GM12878 (cell line): ENCODE measurements at regions not wholly inside any gene's neighbourhood (a gene's known extent, or its start where the extent isn't known, plus 50 kb on each side); places are given as distances from the start of the nearest gene placed in this dataset.

Source experiments
- CEBPB ChIP-seq, 2 experiments: fragments of 150-350 bp in 1 of 2; IDR thresholded peaks; 2 replicates each; pipeline ENCODE4 v1.6.1; 2012 to 2014; ENCODE audit warnings: low read depth in 2 of 2, low read length in 2 of 2, borderline replicate concordance in 1 of 2, inconsistent platforms in 1 of 2
- E2F4 ChIP-seq: IDR thresholded peaks from 2 replicates; pipeline ENCODE4 v1.6.1; 2012; ENCODE audit warnings: low read depth, low read length, improper control_type of control experiment
- EZH2 ChIP-seq: IDR thresholded peaks from 2 replicates; pipeline ENCODE4 v1.6.1; 2012; ENCODE audit warnings: low read depth, mild to moderate bottlenecking, control low read depth, inconsistent platforms, low read length, borderline replicate concordance; ENCODE audit not compliant: control insufficient read depth
- FOS ChIP-seq: IDR thresholded peaks from 3 replicates; pipeline ENCODE4 v1.6.1; 2011; ENCODE audit warnings: borderline replicate concordance; ENCODE audit not compliant: insufficient read length; ENCODE audit errors: extremely low read depth
- NBN ChIP-seq: fragments of 450-650 bp; IDR thresholded peaks from 2 replicates; pipeline ENCODE4 v1.6.1; 2016
- NFYB ChIP-seq: IDR thresholded peaks from 2 replicates; pipeline ENCODE4 v1.6.1; 2011; ENCODE audit warnings: low read depth, mild to moderate bottlenecking, low read length, improper control_type of control experiment, moderate library complexity; ENCODE audit not compliant: insufficient read depth
- POLR2A ChIP-seq: IDR thresholded peaks from 2 replicates; pipeline ENCODE4 v1.6.1; 2011; ENCODE audit warnings: low read depth, mild to moderate bottlenecking, low read length
- RAD21 ChIP-seq: IDR thresholded peaks from 2 replicates; pipeline ENCODE4 v1.6.1; 2011; ENCODE audit warnings: mild to moderate bottlenecking, low read depth, low read length, moderate library complexity; ENCODE audit not compliant: insufficient read depth
- RELA ChIP-seq: fragments of 450-650 bp; IDR thresholded peaks from 2 replicates; pipeline ENCODE4 v1.8.0; 2014; ENCODE audit warnings: borderline replicate concordance; ENCODE audit not compliant: partially characterized antibody
- SPI1 ChIP-seq: IDR thresholded peaks from 2 replicates; pipeline ENCODE4 v1.6.1; 2011; ENCODE audit warnings: low read depth, mild to moderate bottlenecking, low read length, moderate library complexity, borderline replicate concordance; ENCODE audit not compliant: insufficient read depth
- TF ChIP-seq, protein P1 (sequence below), 3 experiments: IDR thresholded peaks in 2 of 3; conservative IDR thresholded peaks in 1 of 3; 2 replicates each; pipeline ENCODE4 v1.5.1; 2011; ENCODE audit warnings: low read depth in 3 of 3, low read length in 3 of 3, mild to moderate bottlenecking in 3 of 3, control low read depth in 2 of 3, moderate library complexity in 2 of 3, inconsistent platforms in 1 of 3, mixed read lengths in 1 of 3; ENCODE audit not compliant: control insufficient read depth in 2 of 3, insufficient read depth in 1 of 3; ENCODE audit errors: extremely low read depth in 1 of 3
- TF ChIP-seq, protein P2 (sequence below): IDR thresholded peaks from 2 replicates; pipeline ENCODE4 v1.6.1; 2012; ENCODE audit warnings: improper control_type of control experiment, low read depth, low read length; ENCODE audit not compliant: insufficient replicate concordance

GRCh38 chrX:39459204-39459603 is 638.6 kb downstream of the BCOR start:
- TF ChIP-seq NBN (no peak), E2F4 (no peak), RAD21 (no peak), RELA (no peak), FOS (no peak), NFYB (no peak), EZH2 (no peak), SPI1 (no peak), CEBPB (IDR thresholded peaks at IDR 0.05; ENCODE audit: borderline replicate concordance in 1 of 2, low read depth in 2 of 2, low read length in 2 of 2) (no peak), POLR2A (no peak)
- TF ChIP-seq, protein P1, sequence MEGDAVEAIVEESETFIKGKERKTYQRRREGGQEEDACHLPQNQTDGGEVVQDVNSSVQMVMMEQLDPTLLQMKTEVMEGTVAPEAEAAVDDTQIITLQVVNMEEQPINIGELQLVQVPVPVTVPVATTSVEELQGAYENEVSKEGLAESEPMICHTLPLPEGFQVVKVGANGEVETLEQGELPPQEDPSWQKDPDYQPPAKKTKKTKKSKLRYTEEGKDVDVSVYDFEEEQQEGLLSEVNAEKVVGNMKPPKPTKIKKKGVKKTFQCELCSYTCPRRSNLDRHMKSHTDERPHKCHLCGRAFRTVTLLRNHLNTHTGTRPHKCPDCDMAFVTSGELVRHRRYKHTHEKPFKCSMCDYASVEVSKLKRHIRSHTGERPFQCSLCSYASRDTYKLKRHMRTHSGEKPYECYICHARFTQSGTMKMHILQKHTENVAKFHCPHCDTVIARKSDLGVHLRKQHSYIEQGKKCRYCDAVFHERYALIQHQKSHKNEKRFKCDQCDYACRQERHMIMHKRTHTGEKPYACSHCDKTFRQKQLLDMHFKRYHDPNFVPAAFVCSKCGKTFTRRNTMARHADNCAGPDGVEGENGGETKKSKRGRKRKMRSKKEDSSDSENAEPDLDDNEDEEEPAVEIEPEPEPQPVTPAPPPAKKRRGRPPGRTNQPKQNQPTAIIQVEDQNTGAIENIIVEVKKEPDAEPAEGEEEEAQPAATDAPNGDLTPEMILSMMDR (IDR thresholded peaks at IDR 0.05 in 2 of 3, conservative IDR thresholded peaks at IDR 0.05 in 1 of 3; ENCODE audit: control insufficient read depth in 2 of 3, extremely low read depth in 1 of 3, insufficient read depth in 1 of 3, low read depth in 3 of 3, low read length in 3 of 3) = no peak
- TF ChIP-seq, protein P2, sequence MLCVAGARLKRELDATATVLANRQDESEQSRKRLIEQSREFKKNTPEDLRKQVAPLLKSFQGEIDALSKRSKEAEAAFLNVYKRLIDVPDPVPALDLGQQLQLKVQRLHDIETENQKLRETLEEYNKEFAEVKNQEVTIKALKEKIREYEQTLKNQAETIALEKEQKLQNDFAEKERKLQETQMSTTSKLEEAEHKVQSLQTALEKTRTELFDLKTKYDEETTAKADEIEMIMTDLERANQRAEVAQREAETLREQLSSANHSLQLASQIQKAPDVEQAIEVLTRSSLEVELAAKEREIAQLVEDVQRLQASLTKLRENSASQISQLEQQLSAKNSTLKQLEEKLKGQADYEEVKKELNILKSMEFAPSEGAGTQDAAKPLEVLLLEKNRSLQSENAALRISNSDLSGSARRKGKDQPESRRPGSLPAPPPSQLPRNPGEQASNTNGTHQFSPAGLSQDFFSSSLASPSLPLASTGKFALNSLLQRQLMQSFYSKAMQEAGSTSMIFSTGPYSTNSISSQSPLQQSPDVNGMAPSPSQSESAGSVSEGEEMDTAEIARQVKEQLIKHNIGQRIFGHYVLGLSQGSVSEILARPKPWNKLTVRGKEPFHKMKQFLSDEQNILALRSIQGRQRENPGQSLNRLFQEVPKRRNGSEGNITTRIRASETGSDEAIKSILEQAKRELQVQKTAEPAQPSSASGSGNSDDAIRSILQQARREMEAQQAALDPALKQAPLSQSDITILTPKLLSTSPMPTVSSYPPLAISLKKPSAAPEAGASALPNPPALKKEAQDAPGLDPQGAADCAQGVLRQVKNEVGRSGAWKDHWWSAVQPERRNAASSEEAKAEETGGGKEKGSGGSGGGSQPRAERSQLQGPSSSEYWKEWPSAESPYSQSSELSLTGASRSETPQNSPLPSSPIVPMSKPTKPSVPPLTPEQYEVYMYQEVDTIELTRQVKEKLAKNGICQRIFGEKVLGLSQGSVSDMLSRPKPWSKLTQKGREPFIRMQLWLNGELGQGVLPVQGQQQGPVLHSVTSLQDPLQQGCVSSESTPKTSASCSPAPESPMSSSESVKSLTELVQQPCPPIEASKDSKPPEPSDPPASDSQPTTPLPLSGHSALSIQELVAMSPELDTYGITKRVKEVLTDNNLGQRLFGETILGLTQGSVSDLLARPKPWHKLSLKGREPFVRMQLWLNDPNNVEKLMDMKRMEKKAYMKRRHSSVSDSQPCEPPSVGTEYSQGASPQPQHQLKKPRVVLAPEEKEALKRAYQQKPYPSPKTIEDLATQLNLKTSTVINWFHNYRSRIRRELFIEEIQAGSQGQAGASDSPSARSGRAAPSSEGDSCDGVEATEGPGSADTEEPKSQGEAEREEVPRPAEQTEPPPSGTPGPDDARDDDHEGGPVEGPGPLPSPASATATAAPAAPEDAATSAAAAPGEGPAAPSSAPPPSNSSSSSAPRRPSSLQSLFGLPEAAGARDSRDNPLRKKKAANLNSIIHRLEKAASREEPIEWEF = no peak
